Right ventricle myocardium superior (tissue), 1 donor: ENCODE measurements at regions not wholly inside any gene's neighbourhood (a gene's known extent, or its start where the extent isn't known, plus 50 kb on each side); places are given as distances from the start of the nearest gene placed in this dataset.

Experiments
- ATAC-seq: fragments of 200-7000 bp; cut with Tn5 transposase; one replicate; pipeline ENCODE4 v1.9.1; 2020; ENCODE audit warnings: mild to moderate bottlenecking; ENCODE audit not compliant: poor library complexity
- DNase-seq: peaks from one replicate; pipeline ENCODE4 v3.0.0-alpha.2; 2020
- intact Hi-C: fragments of 100-400 bp; cut with DNase I; formaldehyde crosslinking; loops from one replicate; pipeline ENCODE4 v1.11.2; 2022
- donor health status: DM: no; HTN: yes; CAD: no; lungs with severe emphysema.

- intact Hi-C loops = no loop called here
- ATAC-seq = no peak
- DNase-seq = no peak
Observed at GRCh38 chr5:2432076-2432920, 319.2 kb downstream of the IRX2 start.

- no peak for DNase-seq
- ATAC-seq = no peak
- intact Hi-C loops = no loop called here
Observed at GRCh38 chr5:2430606-2431005, 320.9 kb downstream of the IRX2 start.

DNA sequence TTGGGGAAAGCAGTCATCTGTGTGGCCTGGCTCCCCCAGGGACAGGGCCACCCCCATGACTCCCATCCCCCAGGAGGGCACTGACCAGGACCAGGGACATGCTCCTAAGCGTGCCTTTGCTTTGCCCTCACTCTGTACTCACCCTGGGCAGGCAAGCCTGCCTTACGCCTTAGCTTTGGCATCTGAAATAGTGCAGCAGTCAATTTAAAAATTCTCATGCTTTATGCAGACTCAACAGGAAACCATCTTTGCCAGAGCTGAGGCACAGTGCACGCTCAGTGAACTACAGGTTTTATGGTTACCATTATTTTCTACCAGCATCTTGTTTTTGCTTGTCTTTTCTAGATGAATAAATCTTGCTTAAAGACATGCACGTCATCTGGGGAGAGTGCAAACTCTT is 323.5 kb downstream of the IRX2 start:
- intact Hi-C loops = no loop called here
- ATAC-seq (no peak), DNase-seq (no peak)

- no peak for DNase-seq
Observed at GRCh38 chr5:2423634-2424033, 327.8 kb downstream of the IRX2 start.

GRCh38 chr5:2417301-2417700 is 334.2 kb downstream of the IRX2 start:
- DNase-seq = no peak
- intact Hi-C loops = no loop called here

More at GRCh38 chr5:2423634-2424033, 327.8 kb downstream of the IRX2 start:
- no peak for ATAC-seq
- intact Hi-C loops = no loop called here

DNA sequence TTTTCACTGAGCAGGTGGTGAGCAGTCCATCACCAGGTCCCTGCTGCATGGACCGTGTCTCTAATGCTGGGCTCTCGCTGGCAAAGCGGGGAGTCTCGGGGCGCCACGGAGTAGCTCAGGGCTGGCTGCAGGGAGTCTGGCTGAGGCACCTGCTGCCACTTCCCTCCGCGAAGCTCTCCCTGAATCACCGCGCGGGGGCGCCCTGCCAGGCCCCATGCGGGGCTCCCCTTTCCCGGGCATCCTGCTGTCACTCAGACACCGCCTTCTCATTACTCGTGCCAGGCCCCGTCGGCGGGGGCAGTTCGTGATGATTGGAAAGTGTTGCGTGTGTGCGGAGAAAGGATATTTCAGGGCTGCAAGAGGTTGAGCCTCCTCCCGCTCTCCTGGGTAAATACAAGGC is 335.8 kb downstream of the IRX2 start:
- intact Hi-C loops = no loop called here
- no peak for DNase-seq
- no peak for ATAC-seq

More at GRCh38 chr5:2417301-2417700, 334.2 kb downstream of the IRX2 start:
- no peak for ATAC-seq

DNA sequence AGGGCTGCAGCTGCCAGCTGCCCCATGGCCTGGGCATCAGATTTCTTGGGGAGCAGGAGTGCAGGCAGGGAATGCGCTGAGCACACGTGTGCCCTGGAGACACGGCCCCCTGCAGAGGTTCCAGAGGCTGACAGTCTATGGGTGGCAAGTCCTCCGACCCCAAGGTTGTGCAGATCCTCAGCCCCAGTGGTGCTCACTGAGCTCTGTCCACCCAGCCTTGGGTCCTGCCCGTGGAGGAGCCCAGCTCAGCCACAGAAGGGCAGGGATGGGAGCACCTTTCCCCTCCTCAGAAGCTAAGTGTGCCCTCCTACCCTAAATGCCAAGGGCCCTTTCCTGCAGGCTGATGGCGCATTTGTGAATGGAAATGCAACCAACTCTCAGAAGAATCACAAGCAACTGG is 341.0 kb downstream of the IRX2 start:
- no peak for ATAC-seq
- intact Hi-C loops = no loop called here

DNA sequence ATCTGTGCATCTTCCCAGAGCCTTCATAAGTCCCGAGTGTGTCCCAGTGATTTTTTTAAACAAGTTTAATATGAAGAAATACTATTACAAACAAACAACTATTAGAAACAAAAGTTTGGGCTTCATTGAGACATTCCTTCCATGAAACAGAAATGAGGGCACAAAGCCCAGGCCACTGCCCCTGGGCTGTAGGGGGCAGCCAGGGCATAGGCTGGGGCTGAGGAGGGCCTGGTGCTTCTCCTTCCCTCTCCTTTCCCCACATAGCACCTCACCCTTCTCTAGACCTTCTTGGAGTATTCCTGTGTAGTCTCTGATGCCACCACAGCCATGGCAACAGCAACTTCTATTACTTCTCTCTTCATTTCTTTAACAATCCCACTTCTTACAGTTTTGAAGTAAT is 348.2 kb downstream of the IRX2 start:
- intact Hi-C loops = no loop called here
- ATAC-seq (no peak), DNase-seq (no peak)

More for the DNA sequence above, 341.0 kb downstream of the IRX2 start:
- DNase-seq = no peak

DNA sequence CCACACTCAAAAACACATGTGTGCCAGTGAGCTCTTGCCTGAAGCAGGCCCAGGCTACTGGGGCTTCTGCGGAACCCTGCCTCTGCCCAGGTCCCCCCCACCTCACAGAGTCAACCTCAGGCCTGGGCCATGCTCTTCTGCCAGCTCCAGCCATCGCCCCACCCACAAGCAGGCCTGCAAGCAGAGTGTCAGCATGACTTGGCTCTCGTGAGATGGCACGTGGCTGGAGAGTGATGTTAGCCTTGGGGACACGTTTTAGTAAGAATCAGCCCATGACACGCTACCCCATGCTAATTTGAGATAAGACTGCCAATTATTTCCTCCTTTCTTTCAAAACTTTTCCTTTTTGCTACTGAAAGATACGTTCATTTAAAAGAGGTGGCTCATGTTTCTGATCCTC is 351.7 kb downstream of the IRX2 start:
- intact Hi-C loops = no loop called here
- DNase-seq = no peak
- no peak for ATAC-seq

- intact Hi-C loops = no loop called here
- ATAC-seq = no peak
- no peak for DNase-seq
Observed at GRCh38 chr5:2399096-2399495, 352.4 kb downstream of the IRX2 start.

- ATAC-seq = no peak
Observed at GRCh38 chr5:2393556-2393955, 357.9 kb downstream of the IRX2 start.

GRCh38 chr5:2391566-2391965 is 359.9 kb downstream of the IRX2 start:
- no peak for DNase-seq
- intact Hi-C loops = no loop called here
- ATAC-seq = no peak

More at GRCh38 chr5:2393556-2393955, 357.9 kb downstream of the IRX2 start:
- DNase-seq = no peak
- intact Hi-C loops = no loop called here

GRCh38 chr5:2391021-2391420 is 360.5 kb downstream of the IRX2 start:
- intact Hi-C loops = no loop called here
- DNase-seq = no peak
- no peak for ATAC-seq

DNA sequence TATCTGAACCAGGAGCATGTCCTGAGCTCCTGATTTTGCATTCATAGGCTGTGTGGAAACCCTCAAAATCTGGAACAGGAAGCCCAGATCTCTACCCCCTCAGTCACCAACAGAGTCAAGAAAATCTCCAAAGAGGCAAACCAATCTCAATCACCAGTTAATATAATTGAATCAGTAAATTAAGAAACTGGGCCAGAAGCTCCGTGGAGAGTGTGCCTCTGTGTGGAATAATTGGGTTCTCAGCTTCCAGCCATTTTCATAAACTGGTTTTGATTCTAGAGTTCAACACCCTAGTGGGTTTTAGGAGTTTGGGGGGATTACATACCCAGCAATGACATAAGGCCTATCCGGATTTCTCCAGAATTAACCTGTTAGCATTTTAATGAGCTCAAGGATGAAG is 362.9 kb downstream of the IRX2 start:
- ATAC-seq (no peak), DNase-seq (no peak)
- intact Hi-C loops = no loop called here

DNA sequence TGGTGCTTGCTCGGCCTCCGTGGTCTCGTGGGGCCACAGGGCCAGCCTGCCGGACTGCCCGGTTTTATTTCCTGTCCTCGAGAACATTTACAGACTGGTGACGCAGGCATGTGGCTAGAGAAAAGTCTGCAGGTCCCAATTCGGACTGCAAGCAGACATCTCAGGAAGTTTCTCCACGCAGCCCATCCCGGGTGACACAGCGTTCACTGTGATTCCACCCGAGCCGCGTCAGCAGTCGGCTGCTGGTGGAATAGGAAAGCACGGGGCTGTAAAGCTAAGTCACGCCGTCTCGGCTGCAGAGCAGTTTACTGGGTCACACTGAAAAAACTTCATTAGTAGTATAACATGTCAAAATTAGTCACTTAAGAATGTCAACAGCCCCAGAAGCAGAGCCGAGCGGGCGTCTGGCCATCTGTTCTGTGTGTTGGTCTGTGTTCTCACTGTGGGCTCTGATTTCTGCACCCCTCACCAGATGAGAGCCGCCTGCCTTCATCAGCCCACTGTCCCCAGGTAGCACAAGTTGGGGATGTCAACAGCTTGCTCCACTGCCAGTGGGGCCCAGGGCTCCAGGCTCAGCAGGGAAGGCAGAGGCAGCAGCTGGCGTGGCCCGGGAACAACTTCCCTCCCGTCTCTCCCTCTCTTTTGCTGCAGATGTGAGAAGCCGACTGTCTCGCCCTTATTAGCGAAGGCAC is 363.7 kb downstream of the IRX2 start:
- intact Hi-C loops = no loop called here
- no peak for DNase-seq
- no peak for ATAC-seq

DNA sequence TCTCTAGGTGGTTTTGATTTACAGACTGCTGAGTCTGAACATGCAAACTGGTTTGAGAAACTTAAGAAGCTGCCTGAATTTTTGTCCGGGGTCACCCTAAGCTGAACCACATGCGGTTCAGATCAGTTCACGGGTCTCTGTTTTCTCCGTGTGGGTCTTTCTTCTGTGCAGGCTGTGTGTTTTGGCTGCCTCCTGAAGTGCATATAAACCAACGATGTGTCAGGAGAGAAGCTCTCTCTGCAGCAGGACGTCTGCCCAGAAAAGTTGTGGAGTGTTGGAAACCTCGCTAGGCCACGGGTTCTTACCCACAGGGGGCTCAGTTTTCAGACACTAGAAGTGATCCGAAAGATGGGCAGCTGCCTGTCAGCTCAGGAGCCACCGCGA is 364.2 kb downstream of the IRX2 start:
- intact Hi-C loops = no loop called here
- no peak for ATAC-seq
- DNase-seq = no peak

DNA sequence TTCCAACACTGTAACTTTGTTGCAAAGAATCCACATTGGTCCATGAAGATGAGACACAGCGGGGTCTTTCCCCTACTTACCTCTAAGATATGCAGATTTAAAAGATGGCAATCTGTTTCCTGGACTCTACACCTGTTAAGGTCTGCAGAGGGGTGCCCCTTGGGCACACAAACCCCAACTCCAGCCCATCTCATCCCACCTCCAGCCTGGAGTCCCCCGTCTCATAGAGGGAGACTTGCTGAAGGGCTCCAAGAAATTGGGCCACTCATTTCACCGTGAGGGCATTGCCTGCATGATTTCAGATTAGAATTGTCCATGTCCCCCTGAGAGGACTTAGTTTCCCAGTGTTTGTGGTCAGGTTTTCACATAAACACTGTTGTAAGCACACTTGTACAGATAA is 365.7 kb downstream of the IRX2 start:
- intact Hi-C loops = no loop called here
- ATAC-seq = no peak
- DNase-seq = no peak

DNA sequence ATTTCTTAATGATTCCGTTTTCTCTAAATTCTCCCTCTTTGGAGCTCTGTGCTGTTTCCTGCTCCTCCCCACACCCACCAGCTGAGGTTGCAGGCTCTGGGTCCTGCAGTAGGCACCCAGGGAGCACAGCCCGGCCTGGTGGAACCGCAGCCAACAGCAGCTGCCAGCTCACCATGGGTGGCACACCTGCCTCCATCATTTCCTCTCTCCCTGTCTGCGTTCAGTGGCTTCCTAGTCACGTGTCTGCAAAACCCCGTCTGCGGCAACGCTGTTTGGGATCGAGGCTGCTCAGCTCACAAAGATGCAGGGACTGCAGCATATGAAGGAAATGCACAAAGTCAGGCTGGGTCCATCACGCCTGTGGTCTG is 367.8 kb downstream of the IRX2 start:
- DNase-seq (no peak), ATAC-seq (no peak)
- intact Hi-C loops = no loop called here

DNA sequence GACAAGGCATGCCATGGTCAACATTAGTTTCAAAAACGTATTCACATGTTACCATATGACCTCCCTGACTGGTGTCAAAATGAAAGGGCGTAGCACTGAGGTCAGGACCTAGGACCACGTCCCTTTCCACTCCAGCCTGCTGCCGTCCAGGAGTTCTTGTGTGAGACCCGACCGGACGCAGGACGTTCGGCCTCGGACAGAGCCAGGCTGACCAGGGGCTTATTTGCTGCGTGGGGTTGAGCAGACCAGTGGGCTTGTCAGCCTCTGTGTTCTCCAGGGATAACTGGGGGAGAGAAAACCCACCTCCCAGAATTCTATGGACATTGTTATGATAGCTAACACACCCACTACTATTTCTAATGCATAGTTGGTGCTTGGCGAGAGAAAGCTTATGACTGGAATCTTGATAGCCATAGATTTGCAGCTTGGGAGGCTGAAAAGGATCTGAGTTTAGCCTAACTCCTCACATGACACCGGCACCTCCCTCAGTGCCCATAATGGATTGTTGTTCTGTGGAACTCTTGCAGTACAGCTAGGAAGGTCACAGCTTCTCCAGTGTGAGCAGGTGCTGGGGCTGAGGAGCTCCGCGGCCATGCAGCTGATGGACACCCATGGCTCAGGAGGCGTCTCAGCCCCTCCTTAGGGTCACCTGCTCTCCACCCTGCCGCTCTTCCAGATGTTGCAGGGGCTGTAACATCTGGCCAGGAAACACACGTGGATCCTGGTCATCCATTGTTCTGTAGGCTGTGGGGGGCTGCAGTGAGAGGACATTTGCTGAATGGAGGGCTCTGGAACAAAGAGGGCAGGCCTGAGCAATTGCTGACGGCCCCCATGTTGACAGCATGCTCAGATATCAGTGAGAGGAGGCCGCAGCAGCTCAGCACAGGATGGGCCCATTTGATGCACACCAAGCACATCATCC is 368.4 kb downstream of the IRX2 start:
- ATAC-seq = no peak
- no peak for DNase-seq
- intact Hi-C loops = no loop called here
